Common myeloid progenitor, CD34-positive (primary cell): ENCODE measurements at regions not wholly inside any gene's neighbourhood (a gene's known extent, or its start where the extent isn't known, plus 50 kb on each side); places are given as distances from the start of the nearest gene placed in this dataset.

Experiments used
- CTCF ChIA-PET: fragments of 350-600 bp; sonication (Branson Sonifier 250); formaldehyde crosslinking; loops from one replicate; lab custom pipeline; 2021; ENCODE audit warnings: antibody characterized with exemption; lab: Charles Lee
- POLR2A ChIA-PET: fragments of 350-600 bp; sonication (Branson Sonifier 250); formaldehyde crosslinking; loops from one replicate; lab custom pipeline; 2021; ENCODE audit warnings: antibody characterized with exemption; lab: Charles Lee
- DNase-seq, 3 donors: peaks; one replicate each; pipeline versions ENCODE4 v3.0.0 to v3.0.0-alpha.2; 2013
- H3K27ac ChIP-seq, 2 experiments: 1 replicate in 1 of 2; 2 replicates in 1 of 2; pipeline ENCODE4 v1.7.0; 2013; ENCODE audit warnings: inconsistent platforms in 2 of 2, low read length in 2 of 2, mild to moderate bottlenecking in 2 of 2, low read depth in 1 of 2, moderate library complexity in 1 of 2; ENCODE audit not compliant: severe bottlenecking in 2 of 2, insufficient read depth in 1 of 2, poor library complexity in 1 of 2
- H3K27me3 ChIP-seq, 5 experiments: replicated peaks in 2 of 5; 1 replicate in 3 of 5; 2 replicates in 2 of 5; pipeline versions ENCODE4 v1.6.1 to v1.7.0; 2013; ENCODE audit warnings: low read length in 4 of 5, mild to moderate bottlenecking in 2 of 5, moderate library complexity in 2 of 5, inconsistent platforms in 1 of 5; ENCODE audit not compliant: insufficient read depth in 5 of 5, control insufficient read depth in 4 of 5
- H3K36me3 ChIP-seq, 4 experiments: 1 replicate in 2 of 4; 2 replicates in 2 of 4; pipeline versions ENCODE4 v1.6.1 to v1.7.0; 2013; ENCODE audit warnings: low read length in 3 of 4, control low read depth in 1 of 4, mild to moderate bottlenecking in 1 of 4; ENCODE audit not compliant: control insufficient read depth in 4 of 4, insufficient read depth in 4 of 4
- H3K4me1 ChIP-seq, 4 experiments: 1 replicate in 3 of 4; 2 replicates in 1 of 4; pipeline versions ENCODE4 v1.6.1 to v1.7.1; 2013; ENCODE audit warnings: low read length in 3 of 4, mild to moderate bottlenecking in 3 of 4, control low read depth in 1 of 4, inconsistent platforms in 1 of 4, moderate library complexity in 1 of 4; ENCODE audit not compliant: control insufficient read depth in 4 of 4, insufficient read depth in 4 of 4; ENCODE audit errors: control extremely low read depth in 1 of 4
- H3K4me3 ChIP-seq, 7 experiments: 1 replicate in 4 of 7; 2 replicates in 3 of 7; pipeline versions ENCODE4 v1.5.1 to v1.7.0; 2013; ENCODE audit warnings: mild to moderate bottlenecking in 7 of 7, low read length in 6 of 7, moderate library complexity in 6 of 7, inconsistent platforms in 2 of 7, low read depth in 2 of 7, control low read depth in 1 of 7; ENCODE audit not compliant: insufficient read depth in 4 of 7, control insufficient read depth in 1 of 7; ENCODE audit errors: extremely low read depth in 1 of 7
- H3K9me3 ChIP-seq, 5 experiments: 1 replicate in 4 of 5; 2 replicates in 1 of 5; pipeline versions ENCODE4 v1.6.1 to v1.7.1; 2013; ENCODE audit warnings: low read length in 4 of 5, mild to moderate bottlenecking in 2 of 5, inconsistent platforms in 1 of 5, low read depth in 1 of 5, moderate library complexity in 1 of 5; ENCODE audit not compliant: control insufficient read depth in 4 of 5, insufficient read depth in 2 of 5; ENCODE audit errors: control extremely low read depth in 1 of 5
- WGBS: methylation state at CpG from one replicate; pipeline ENCODE4 v1.1.5; 2013; ENCODE audit not compliant: insufficient coverage; 5-methylcytosine and 5-hydroxymethylcytosine counted together

- ChIA-PET CTCF (no interaction called here), POLR2A (no interaction called here)
- H3K4me1 ChIP-seq, result no peaks in the 10 kb centered on the region
- H3K27me3 ChIP-seq, result peaks cover 0 to 7% (median 0%) of the 10 kb centered on the region in 5 experiments
- no peak for DNase-seq
- no peaks in the 10 kb centered on the region for H3K36me3 ChIP-seq
- WGBS, result 100% methylated on average over 1 of the region's 1 CpG
- no peak overlapping the region for H3K27ac ChIP-seq
- H3K9me3 ChIP-seq, result peaks cover 0 to 2% (median 0%) of the 10 kb centered on the region in 5 experiments
- H3K4me3 ChIP-seq, result no peak overlapping the region
Observed at GRCh38 chr18:51321696-51322095, 124.2 kb upstream of the MEX3C start.

DNA sequence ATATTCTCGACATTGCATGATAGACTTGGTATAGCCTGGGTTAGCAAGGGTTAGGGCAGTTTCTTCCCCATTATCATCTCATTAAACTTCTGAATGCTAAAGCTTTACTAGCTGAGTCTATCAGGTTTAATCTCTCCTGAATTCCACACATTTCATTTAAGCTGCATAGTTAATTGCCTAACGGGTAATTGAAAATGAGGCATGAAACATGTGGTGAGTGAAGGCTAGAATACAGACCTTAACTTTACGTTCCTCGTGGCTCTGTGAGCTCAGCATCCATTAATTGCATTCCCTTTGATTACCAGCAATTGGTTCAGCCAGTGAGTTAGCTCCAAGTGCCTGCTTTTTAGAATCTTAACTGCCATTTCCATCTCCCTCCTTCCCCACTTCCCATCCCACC, 126.5 kb upstream of the MEX3C start:
- peaks cover 0 to 1% (median 0%) of the 10 kb centered on the region in 5 experiments for H3K9me3 ChIP-seq
- POLR2A ChIA-PET, result no interaction called here
- CTCF ChIA-PET, result no interaction called here
- 78% methylated on average over 2 of the region's 4 CpGs for WGBS
- H3K4me3 ChIP-seq, result no peak overlapping the region
- peaks cover 0 to 7% (median 0%) of the 10 kb centered on the region in 5 experiments for H3K27me3 ChIP-seq
- H3K27ac ChIP-seq, result no peak overlapping the region
- no peaks in the 10 kb centered on the region for H3K4me1 ChIP-seq
- H3K36me3 ChIP-seq, result no peaks in the 10 kb centered on the region
- no peak for DNase-seq

DNA sequence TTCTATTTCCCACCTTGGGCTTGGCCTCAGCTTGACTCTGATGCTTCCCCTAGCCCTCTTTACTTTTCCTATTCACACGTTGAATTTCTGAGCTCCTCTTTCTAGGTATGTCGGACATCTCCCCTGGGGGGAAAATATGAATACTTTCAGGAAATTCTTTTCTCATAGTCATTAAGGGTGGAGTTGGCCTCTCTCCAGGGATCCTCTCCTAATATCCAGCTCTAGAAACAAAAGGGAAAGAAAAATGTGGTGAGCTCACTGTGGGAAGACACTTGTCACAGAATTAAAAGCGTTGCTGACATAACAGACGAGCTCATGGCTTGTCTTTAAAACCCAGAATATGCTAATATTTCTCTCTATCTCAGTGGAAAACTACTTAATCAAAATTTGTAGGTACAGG, 132.7 kb upstream of the MEX3C start:
- H3K27me3 ChIP-seq, result no peaks in the 10 kb centered on the region
- CTCF ChIA-PET, result no interaction called here

DNA sequence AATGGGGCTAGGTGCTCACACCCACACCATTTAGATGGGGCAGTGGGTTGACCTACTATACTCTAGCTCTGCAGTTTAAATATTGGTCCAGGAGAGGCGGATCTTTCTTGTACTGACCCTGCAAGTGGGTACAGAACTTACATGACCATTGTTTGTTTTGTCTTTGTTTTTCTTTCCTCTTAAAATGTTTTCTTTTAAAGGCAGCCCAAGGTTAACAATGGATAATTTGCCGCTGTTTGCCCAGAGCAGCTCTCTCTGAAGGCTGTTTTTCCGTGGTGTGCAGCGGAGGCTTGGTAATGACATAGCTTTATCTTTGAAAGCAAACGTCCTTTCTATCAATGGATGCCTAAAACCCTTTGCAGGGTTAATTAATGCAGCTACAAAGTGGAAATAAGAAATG, 133.3 kb upstream of the MEX3C start:
- H3K4me1 ChIP-seq, result no peaks in the 10 kb centered on the region
- ChIA-PET CTCF (no interaction called here), POLR2A (no interaction called here)
- H3K27ac ChIP-seq, result no peak overlapping the region
- DNase-seq, result no peak
- H3K9me3 ChIP-seq, result peaks cover 0 to 1% (median 0%) of the 10 kb centered on the region in 5 experiments
- WGBS, result 62% methylated on average over 3 of the region's 5 CpGs
- no peaks in the 10 kb centered on the region for H3K36me3 ChIP-seq
- H3K4me3 ChIP-seq, result no peak overlapping the region
- H3K27me3 ChIP-seq, result no peaks in the 10 kb centered on the region

More for the DNA sequence above, 132.7 kb upstream of the MEX3C start:
- Histone ChIP-seq H3K36me3 (no peaks in the 10 kb centered on the region), H3K4me3 (no peak overlapping the region), H3K9me3 (peaks cover 0 to 1% (median 0%) of the 10 kb centered on the region in 5 experiments), H3K4me1 (no peaks in the 10 kb centered on the region), H3K27ac (no peak overlapping the region)
- DNase-seq, result no peak
- 80% methylated on average over 2 of the region's 4 CpGs for WGBS
- POLR2A ChIA-PET, result no interaction called here

- peaks cover 0 to 3% (median 0%) of the 10 kb centered on the region in 5 experiments for H3K27me3 ChIP-seq
- H3K4me3 ChIP-seq, result no peak overlapping the region
- H3K36me3 ChIP-seq, result no peaks in the 10 kb centered on the region
- no peak overlapping the region for H3K27ac ChIP-seq
- H3K4me1 ChIP-seq, result no peaks in the 10 kb centered on the region
- CTCF ChIA-PET, result no interaction called here
- H3K9me3 ChIP-seq, result peaks cover 0 to 2% (median 0%) of the 10 kb centered on the region in 5 experiments
- no CpG with 5 or more reads among the region's 2 CpGs for WGBS
- POLR2A ChIA-PET, result no interaction called here
- DNase-seq, result no peak
Observed at GRCh38 chr18:51337406-51337805, 139.9 kb upstream of the MEX3C start.

DNA sequence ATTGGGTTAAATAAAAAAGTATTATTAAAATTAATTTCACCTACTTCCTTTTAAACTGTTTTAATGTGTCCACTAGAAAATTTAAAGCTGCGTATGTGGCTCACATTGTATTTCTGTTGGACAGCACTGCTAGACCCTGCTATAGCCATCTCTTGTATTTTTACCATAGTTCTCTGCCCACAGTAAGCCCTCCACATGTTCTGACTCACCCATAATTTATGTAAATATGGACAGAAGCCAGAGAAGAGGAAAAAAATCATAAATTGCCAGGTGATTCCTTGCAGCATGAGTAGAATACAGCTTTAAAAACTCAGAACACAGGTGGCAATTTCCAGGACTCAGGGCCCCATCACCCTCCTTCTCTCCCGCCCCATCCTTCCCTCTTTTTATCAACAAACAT, 142.4 kb upstream of the MEX3C start:
- Histone ChIP-seq H3K36me3 (no peaks in the 10 kb centered on the region), H3K9me3 (peaks cover 0 to 8% (median 1%) of the 10 kb centered on the region in 5 experiments), H3K27me3 (peaks cover 0 to 3% (median 0%) of the 10 kb centered on the region in 5 experiments), H3K4me1 (no peaks in the 10 kb centered on the region), H3K4me3 (no peak overlapping the region), H3K27ac (no peak overlapping the region)
- ChIA-PET POLR2A (interaction anchor here (0.7 kb wide), 1 partner anchor 157 kb away, joined by 9 read pairs; no protein-coding TSS in a partner anchor), CTCF (no interaction called here)
- DNase-seq, result no peak
- 94% methylated on average over 2 of the region's 2 CpGs for WGBS

DNA sequence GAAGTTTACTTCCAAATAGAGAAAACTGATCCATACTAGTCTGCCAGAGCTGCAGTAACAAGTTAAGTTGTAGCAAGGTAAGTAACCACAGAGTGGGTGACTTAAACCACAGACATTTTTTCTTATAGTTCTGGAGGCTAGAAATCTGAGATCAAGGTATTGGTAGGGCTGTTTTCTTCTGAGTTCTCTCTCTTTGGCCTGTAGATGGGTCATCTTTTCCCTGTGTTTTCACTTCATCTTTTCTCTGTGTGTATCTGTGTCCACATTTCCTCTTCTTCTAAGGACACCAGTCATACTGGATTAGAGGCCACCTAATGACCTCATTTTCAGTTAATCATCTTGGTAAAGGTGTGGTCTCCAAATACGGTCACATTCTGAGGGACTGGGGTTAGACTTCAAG, 142.9 kb upstream of the MEX3C start:
- Histone ChIP-seq H3K9me3 (peaks cover 0 to 12% (median 4%) of the 10 kb centered on the region in 5 experiments), H3K27ac (no peak overlapping the region), H3K4me3 (no peak overlapping the region), H3K27me3 (peaks cover 0 to 3% (median 0%) of the 10 kb centered on the region in 5 experiments), H3K36me3 (no peaks in the 10 kb centered on the region), H3K4me1 (no peaks in the 10 kb centered on the region)
- DNase-seq, result no peak
- WGBS, result 100% methylated on average over 1 of the region's 1 CpG
- CTCF ChIA-PET, result no interaction called here
- POLR2A ChIA-PET, result interaction anchor here (0.7 kb wide), 1 partner anchor 157 kb away, joined by 9 read pairs; no protein-coding TSS in a partner anchor
